ENCODE measurements at regions not wholly inside any gene's neighbourhood (a gene's known extent, or its start where the extent isn't known, plus 50 kb on each side); places are given as distances from the start of the nearest gene placed in this dataset.

GRCh38 chr10:61314273-61314672, 138.9 kb downstream of the TMEM26 start:
- TF ChIP-seq, protein P1, sequence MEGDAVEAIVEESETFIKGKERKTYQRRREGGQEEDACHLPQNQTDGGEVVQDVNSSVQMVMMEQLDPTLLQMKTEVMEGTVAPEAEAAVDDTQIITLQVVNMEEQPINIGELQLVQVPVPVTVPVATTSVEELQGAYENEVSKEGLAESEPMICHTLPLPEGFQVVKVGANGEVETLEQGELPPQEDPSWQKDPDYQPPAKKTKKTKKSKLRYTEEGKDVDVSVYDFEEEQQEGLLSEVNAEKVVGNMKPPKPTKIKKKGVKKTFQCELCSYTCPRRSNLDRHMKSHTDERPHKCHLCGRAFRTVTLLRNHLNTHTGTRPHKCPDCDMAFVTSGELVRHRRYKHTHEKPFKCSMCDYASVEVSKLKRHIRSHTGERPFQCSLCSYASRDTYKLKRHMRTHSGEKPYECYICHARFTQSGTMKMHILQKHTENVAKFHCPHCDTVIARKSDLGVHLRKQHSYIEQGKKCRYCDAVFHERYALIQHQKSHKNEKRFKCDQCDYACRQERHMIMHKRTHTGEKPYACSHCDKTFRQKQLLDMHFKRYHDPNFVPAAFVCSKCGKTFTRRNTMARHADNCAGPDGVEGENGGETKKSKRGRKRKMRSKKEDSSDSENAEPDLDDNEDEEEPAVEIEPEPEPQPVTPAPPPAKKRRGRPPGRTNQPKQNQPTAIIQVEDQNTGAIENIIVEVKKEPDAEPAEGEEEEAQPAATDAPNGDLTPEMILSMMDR (IDR thresholded peaks at IDR 0.05) = no peak
- TF ChIP-seq USF2 (CRISPR knock-in tag; IDR thresholded peaks at IDR 0.05) = no peak
- no peak for TF ChIP-seq SMAD4 (CRISPR knock-in tag; IDR thresholded peaks at IDR 0.05)
- no peak for TF ChIP-seq JAZF1 (CRISPR knock-in tag; IDR thresholded peaks at IDR 0.05)
- no peak for TF ChIP-seq TEAD4 (CRISPR knock-in tag; IDR thresholded peaks at IDR 0.05)
